Transverse colon (tissue), 3 donors: ENCODE measurements at regions not wholly inside any gene's neighbourhood (a gene's known extent, or its start where the extent isn't known, plus 50 kb on each side); places are given as distances from the start of the nearest gene placed in this dataset.

Experiments
- EP300 ChIP-seq: sonication (generic); formaldehyde crosslinking; IDR thresholded peaks from one replicate; pipeline ENCODE4 v1.6.1; 2017; ENCODE audit warnings: antibody characterized with exemption, low read depth
- POLR2AphosphoS5 ChIP-seq, 3 donors: sonication (generic); formaldehyde crosslinking; IDR thresholded peaks; one replicate each; pipeline ENCODE4 v1.6.1; 2016; ENCODE audit warnings: antibody characterized with exemption in 3 of 3

DNA sequence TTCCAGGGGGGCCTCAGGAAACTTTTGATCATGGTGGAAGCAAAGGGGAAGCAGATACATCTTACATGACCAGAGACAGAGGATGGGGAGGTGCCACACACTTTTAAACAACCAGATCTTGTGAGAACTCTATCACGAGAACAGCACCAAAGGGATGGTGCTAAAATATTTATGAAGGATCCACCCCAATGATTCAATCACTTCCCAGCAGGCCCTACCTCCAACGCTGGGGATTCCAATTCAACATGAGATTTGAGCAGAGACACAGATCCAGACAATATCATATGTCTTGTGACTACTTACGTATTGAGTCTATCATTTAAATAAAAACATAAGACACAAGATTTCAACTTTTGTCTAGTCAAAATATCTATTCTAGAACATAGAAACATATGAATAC is 351.9 kb downstream of the EPM2A start:
- TF ChIP-seq EP300: no peak
- TF ChIP-seq POLR2AphosphoS5 (IDR thresholded peaks at IDR 0.05): no peak
